Keratinocyte (primary cell): ENCODE measurements at regions not wholly inside any gene's neighbourhood (a gene's known extent, or its start where the extent isn't known, plus 50 kb on each side); places are given as distances from the start of the nearest gene placed in this dataset.

ENCODE experiments used
- CTCF ChIP-seq, 3 experiments: IDR thresholded peaks in 1 of 3; conservative IDR thresholded peaks in 1 of 3; optimal IDR thresholded peaks in 1 of 3; 2 replicates in 2 of 3; 3 replicates in 1 of 3; pipeline versions ENCODE3 to v1.5.1; 2011; ENCODE audit warnings: low read length in 3 of 3, mild to moderate bottlenecking in 3 of 3, moderate library complexity in 2 of 3, control low read depth in 1 of 3, inconsistent platforms in 1 of 3; ENCODE audit not compliant: insufficient read depth in 2 of 3; ENCODE audit errors: extremely low read depth in 1 of 3
- EZH2 ChIP-seq: IDR thresholded peaks from one replicate; pipeline ENCODE4 v1.6.1; 2012; ENCODE audit warnings: inconsistent platforms, mild to moderate bottlenecking, low read length, moderate library complexity

GRCh38 chr10:85226596-85226995, 898.2 kb downstream of the CCSER2 start:
- TF ChIP-seq CTCF (optimal IDR thresholded peaks at IDR 0.05 in 1 of 3, IDR thresholded peaks at IDR 0.05 in 1 of 3, conservative IDR thresholded peaks at IDR 0.05 in 1 of 3; ENCODE audit: extremely low read depth in 1 of 3, insufficient read depth in 2 of 3, low read length in 3 of 3), result no peak
- TF ChIP-seq EZH2, result no peak
